ENCODE measurements at regions not wholly inside any gene's neighbourhood (a gene's known extent, or its start where the extent isn't known, plus 50 kb on each side); places are given as distances from the start of the nearest gene placed in this dataset.

DNA sequence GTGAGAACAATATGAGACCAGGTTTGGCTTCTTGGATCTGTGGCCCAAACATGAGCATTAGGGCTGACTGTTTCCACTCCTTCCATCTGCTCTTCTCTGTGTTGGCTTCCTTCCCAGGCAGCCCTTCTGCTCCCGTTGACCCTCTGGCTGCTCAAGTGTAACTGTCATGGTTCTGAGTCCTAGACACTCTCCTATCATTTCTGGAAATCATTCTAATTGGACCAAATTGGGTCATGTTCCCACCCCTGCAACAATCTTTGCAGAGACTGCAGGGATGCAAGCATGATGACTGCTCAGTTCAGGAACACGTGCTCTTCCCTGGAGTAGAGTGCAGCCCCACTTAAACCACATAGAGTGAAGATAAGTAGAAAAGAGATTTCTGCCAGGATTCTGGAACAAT is 741.4 kb downstream of the TAF11L14 start:
- intact Hi-C loops (cut with micrococcal nuclease) (no loop called here), in situ Hi-C loops (cut with MboI) (no loop called here)
- Histone ChIP-seq H4K20me1 (replicated peaks; ENCODE audit: control insufficient read depth, insufficient read depth, low read length) (no peaks in the 10 kb centered on the region), H3K4me1 (replicated peaks in 1 of 2; ENCODE audit: control insufficient read depth in 2 of 2, insufficient read depth in 2 of 2, low read length in 2 of 2) (no peaks in the 10 kb centered on the region), H2AFZ (ENCODE audit: low read depth, low read length) (no peak overlapping the region), H3K9me1 (ENCODE audit: control insufficient read depth, insufficient read depth, low read length) (no peaks in the 10 kb centered on the region), H3K9me3 (replicated peaks; ENCODE audit: control insufficient read depth, insufficient read depth, low read depth, low read length) (no peaks in the 10 kb centered on the region), H3K4me2 (ENCODE audit: insufficient read depth, low read length) (no peak overlapping the region), H3K9ac (ENCODE audit: insufficient read depth in 1 of 2, low read depth in 2 of 2, low read length in 2 of 2) (no peak overlapping the region), H3K27ac (ENCODE audit: extremely low read depth, low read depth, low read length) (no peak overlapping the region), H3K79me2 (ENCODE audit: control insufficient read depth, insufficient read depth, low read length) (no peaks in the 10 kb centered on the region), H3K36me3 (ENCODE audit: control insufficient read depth, insufficient read depth, low read length) (no peaks in the 10 kb centered on the region), H3K27me3 (ENCODE audit: control insufficient read depth in 2 of 2, insufficient read depth in 2 of 2, low read length in 2 of 2) (no peaks in the 10 kb centered on the region), H3K4me3 (no peak overlapping the region)
- BruUV-seq (replicated peaks), result no TSS peak
- WGBS (ENCODE audit: insufficient coverage, low coverage, missing lambda C conversion rate), result 0% methylated on average over 2 of the region's 2 CpGs
- FAIRE-seq, result no peak
- ChIA-PET POLR2A (no interaction called here), CTCF (ENCODE audit: low intra/inter-chr PET ratio) (no interaction called here)
- DNase-seq (ENCODE audit: extremely low read depth in 1 of 4, low spot score in 3 of 4), result no peak
- ATAC-seq, result no peak
- TF ChIP-seq, protein P1, sequence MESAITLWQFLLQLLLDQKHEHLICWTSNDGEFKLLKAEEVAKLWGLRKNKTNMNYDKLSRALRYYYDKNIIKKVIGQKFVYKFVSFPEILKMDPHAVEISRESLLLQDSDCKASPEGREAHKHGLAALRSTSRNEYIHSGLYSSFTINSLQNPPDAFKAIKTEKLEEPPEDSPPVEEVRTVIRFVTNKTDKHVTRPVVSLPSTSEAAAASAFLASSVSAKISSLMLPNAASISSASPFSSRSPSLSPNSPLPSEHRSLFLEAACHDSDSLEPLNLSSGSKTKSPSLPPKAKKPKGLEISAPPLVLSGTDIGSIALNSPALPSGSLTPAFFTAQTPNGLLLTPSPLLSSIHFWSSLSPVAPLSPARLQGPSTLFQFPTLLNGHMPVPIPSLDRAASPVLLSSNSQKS (CRISPR knock-in tag; IDR thresholded peaks at IDR 0.05), result no peak
- TF ChIP-seq ARNT (IDR thresholded peaks at IDR 0.05), result no peak
- no peak for TF ChIP-seq GABPA (tag; conservative IDR thresholded peaks at IDR 0.05; ENCODE audit: low read depth)
- TF ChIP-seq, protein P2, sequence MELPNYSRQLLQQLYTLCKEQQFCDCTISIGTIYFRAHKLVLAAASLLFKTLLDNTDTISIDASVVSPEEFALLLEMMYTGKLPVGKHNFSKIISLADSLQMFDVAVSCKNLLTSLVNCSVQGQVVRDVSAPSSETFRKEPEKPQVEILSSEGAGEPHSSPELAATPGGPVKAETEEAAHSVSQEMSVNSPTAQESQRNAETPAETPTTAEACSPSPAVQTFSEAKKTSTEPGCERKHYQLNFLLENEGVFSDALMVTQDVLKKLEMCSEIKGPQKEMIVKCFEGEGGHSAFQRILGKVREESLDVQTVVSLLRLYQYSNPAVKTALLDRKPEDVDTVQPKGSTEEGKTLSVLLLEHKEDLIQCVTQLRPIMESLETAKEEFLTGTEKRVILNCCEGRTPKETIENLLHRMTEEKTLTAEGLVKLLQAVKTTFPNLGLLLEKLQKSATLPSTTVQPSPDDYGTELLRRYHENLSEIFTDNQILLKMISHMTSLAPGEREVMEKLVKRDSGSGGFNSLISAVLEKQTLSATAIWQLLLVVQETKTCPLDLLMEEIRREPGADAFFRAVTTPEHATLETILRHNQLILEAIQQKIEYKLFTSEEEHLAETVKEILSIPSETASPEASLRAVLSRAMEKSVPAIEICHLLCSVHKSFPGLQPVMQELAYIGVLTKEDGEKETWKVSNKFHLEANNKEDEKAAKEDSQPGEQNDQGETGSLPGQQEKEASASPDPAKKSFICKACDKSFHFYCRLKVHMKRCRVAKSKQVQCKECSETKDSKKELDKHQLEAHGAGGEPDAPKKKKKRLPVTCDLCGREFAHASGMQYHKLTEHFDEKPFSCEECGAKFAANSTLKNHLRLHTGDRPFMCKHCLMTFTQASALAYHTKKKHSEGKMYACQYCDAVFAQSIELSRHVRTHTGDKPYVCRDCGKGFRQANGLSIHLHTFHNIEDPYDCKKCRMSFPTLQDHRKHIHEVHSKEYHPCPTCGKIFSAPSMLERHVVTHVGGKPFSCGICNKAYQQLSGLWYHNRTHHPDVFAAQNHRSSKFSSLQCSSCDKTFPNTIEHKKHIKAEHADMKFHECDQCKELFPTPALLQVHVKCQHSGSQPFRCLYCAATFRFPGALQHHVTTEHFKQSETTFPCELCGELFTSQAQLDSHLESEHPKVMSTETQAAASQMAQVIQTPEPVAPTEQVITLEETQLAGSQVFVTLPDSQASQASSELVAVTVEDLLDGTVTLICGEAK (IDR thresholded peaks at IDR 0.05), result no peak
- TF ChIP-seq, protein P2 (CRISPR knock-in tag; IDR thresholded peaks at IDR 0.05), result no peak
- TF ChIP-seq MXI1 (IDR thresholded peaks at IDR 0.05; ENCODE audit: low read depth, low read length), result no peak
- TF ChIP-seq, protein P3, sequence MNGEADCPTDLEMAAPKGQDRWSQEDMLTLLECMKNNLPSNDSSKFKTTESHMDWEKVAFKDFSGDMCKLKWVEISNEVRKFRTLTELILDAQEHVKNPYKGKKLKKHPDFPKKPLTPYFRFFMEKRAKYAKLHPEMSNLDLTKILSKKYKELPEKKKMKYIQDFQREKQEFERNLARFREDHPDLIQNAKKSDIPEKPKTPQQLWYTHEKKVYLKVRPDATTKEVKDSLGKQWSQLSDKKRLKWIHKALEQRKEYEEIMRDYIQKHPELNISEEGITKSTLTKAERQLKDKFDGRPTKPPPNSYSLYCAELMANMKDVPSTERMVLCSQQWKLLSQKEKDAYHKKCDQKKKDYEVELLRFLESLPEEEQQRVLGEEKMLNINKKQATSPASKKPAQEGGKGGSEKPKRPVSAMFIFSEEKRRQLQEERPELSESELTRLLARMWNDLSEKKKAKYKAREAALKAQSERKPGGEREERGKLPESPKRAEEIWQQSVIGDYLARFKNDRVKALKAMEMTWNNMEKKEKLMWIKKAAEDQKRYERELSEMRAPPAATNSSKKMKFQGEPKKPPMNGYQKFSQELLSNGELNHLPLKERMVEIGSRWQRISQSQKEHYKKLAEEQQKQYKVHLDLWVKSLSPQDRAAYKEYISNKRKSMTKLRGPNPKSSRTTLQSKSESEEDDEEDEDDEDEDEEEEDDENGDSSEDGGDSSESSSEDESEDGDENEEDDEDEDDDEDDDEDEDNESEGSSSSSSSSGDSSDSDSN (IDR thresholded peaks at IDR 0.05; ENCODE audit: borderline replicate concordance in 1 of 2, low read depth in 2 of 2, low read length in 2 of 2), result no peak
- TF ChIP-seq, protein P4, sequence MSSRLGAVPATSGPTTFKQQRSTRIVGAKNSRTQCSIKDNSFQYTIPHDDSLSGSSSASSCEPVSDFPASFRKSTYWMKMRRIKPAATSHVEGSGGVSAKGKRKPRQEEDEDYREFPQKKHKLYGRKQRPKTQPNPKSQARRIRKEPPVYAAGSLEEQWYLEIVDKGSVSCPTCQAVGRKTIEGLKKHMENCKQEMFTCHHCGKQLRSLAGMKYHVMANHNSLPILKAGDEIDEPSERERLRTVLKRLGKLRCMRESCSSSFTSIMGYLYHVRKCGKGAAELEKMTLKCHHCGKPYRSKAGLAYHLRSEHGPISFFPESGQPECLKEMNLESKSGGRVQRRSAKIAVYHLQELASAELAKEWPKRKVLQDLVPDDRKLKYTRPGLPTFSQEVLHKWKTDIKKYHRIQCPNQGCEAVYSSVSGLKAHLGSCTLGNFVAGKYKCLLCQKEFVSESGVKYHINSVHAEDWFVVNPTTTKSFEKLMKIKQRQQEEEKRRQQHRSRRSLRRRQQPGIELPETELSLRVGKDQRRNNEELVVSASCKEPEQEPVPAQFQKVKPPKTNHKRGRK (tag; IDR thresholded peaks at IDR 0.05), result no peak
- TF ChIP-seq ZNF253 (CRISPR knock-in tag; conservative IDR thresholded peaks at IDR 0.05), result no peak
- TF ChIP-seq SOX6 (IDR thresholded peaks at IDR 0.05), result no peak
